T47D (cell line): ENCODE measurements at regions not wholly inside any gene's neighbourhood (a gene's known extent, or its start where the extent isn't known, plus 50 kb on each side); places are given as distances from the start of the nearest gene placed in this dataset.
A peak's percentile ranks its signal among the peaks of the same experiment; 100 is the strongest.

Experiments
- DNase-seq, 2 experiments: peaks; one replicate each; pipeline versions ENCODE4 v3.0.0 to v3.0.0-alpha.2; 2011 to 2012; ENCODE audit warnings: low read depth in 1 of 2, low spot score in 1 of 2
- JUND ChIP-seq: IDR thresholded peaks from 2 replicates; pipeline ENCODE4 v1.6.1; 2012; ENCODE audit warnings: low read depth
- in situ Hi-C: cut with HindIII; loops from 2 replicates; pipeline ENCODE4 v1.10.0; 2016; ENCODE audit warnings: low sequenced_read_pairs, low pct_unique_long_range_greater_than_20kb

GRCh38 chr2:20140321-20141055, 84.4 kb downstream of the SDC1 start:
- in situ Hi-C loops: no loop called here
- DNase-seq: no peak
- no peak for TF ChIP-seq JUND

GRCh38 chr2:20139407-20140172, 85.3 kb downstream of the SDC1 start:
- no peak for TF ChIP-seq JUND
- in situ Hi-C loops: no loop called here
- no peak for DNase-seq

GRCh38 chr2:20138696-20139095, 86.2 kb downstream of the SDC1 start:
- no peak for TF ChIP-seq JUND
- in situ Hi-C loops: no loop called here
- no peak for DNase-seq

- DNase-seq: no peak
- in situ Hi-C loops: no loop called here
- no peak for TF ChIP-seq JUND
Observed at GRCh38 chr2:20137884-20138283, 86.5 kb upstream of the LAPTM4A start.

GRCh38 chr2:20137131-20137571, 85.7 kb upstream of the LAPTM4A start:
- no peak for TF ChIP-seq JUND
- in situ Hi-C loops: no loop called here
- DNase-seq: no peak

GRCh38 chr2:20136149-20136548, 84.7 kb upstream of the LAPTM4A start:
- in situ Hi-C loops: no loop called here
- no peak for TF ChIP-seq JUND
- peak; percentile 11 to 65 for DNase-seq

- in situ Hi-C loops: no loop called here
- peak in 1 of 2 experiments; percentile 56 for DNase-seq
- no peak for TF ChIP-seq JUND
Observed at GRCh38 chr2:20135631-20136050, 84.2 kb upstream of the LAPTM4A start.

GRCh38 chr2:20132990-20133535, 81.6 kb upstream of the LAPTM4A start:
- in situ Hi-C loops: no loop called here
- DNase-seq: no peak
- TF ChIP-seq JUND: no peak

- in situ Hi-C loops: no loop called here
- no peak for TF ChIP-seq JUND
- no peak for DNase-seq
Observed at GRCh38 chr2:20130821-20131645, 79.6 kb upstream of the LAPTM4A start.

- in situ Hi-C loops: no loop called here
- DNase-seq: no peak
- TF ChIP-seq JUND: no peak
Observed at GRCh38 chr2:20130160-20130560, 78.7 kb upstream of the LAPTM4A start.

GRCh38 chr2:20129331-20130159, 78.1 kb upstream of the LAPTM4A start:
- TF ChIP-seq JUND: no peak
- in situ Hi-C loops: no loop called here
- no peak for DNase-seq
